Central memory CD4-positive, alpha-beta T cell (primary cell): ENCODE measurements at regions not wholly inside any gene's neighbourhood (a gene's known extent, or its start where the extent isn't known, plus 50 kb on each side); places are given as distances from the start of the nearest gene placed in this dataset.

Experiments
- DNase-seq: peaks from one replicate; pipeline ENCODE4 v3.0.0; 2022

GRCh38 chr14:87229131-87229530 is 763.9 kb downstream of the GALC start:
- DNase-seq: no peak

GRCh38 chr14:87217023-87217422 is 776.0 kb downstream of the GALC start:
- DNase-seq: no peak

- DNase-seq: no peak
Measured at GRCh38 chr14:87214558-87214957, 778.4 kb downstream of the GALC start.

- DNase-seq: no peak
Measured at GRCh38 chr14:87207756-87208155, 785.2 kb downstream of the GALC start.

GRCh38 chr14:87205811-87206210 is 787.2 kb downstream of the GALC start:
- DNase-seq: no peak

- no peak for DNase-seq
Measured at GRCh38 chr14:87203346-87203745, 789.6 kb downstream of the GALC start.

- no peak for DNase-seq
Measured at GRCh38 chr14:87199381-87199780, 793.6 kb downstream of the GALC start.

- no peak for DNase-seq
Measured at GRCh38 chr14:87196436-87196835, 796.5 kb downstream of the GALC start.

GRCh38 chr14:87187786-87188185 is 805.2 kb downstream of the GALC start:
- no peak for DNase-seq

- DNase-seq: no peak
Measured at GRCh38 chr14:87186737-87187136, 806.2 kb downstream of the GALC start.

GRCh38 chr14:87185961-87186560 is 806.9 kb downstream of the GALC start:
- DNase-seq: no peak

GRCh38 chr14:87184180-87184579 is 808.8 kb downstream of the GALC start:
- no peak for DNase-seq

- no peak for DNase-seq
Measured at GRCh38 chr14:87181288-87181687, 811.7 kb downstream of the GALC start.

- DNase-seq: no peak
Measured at GRCh38 chr14:87179936-87180335, 813.0 kb downstream of the GALC start.

GRCh38 chr14:87178277-87178676 is 814.7 kb downstream of the GALC start:
- no peak for DNase-seq

GRCh38 chr14:87175175-87175574 is 817.8 kb downstream of the GALC start:
- no peak for DNase-seq

GRCh38 chr14:87171141-87171540 is 821.8 kb downstream of the GALC start:
- DNase-seq: no peak

GRCh38 chr14:87170179-87170578 is 822.8 kb downstream of the GALC start:
- no peak for DNase-seq

- no peak for DNase-seq
Measured at GRCh38 chr14:87169362-87169761, 823.6 kb downstream of the GALC start.

- DNase-seq: no peak
Measured at GRCh38 chr14:87161502-87161901, 831.5 kb downstream of the GALC start.

- DNase-seq: no peak
Measured at GRCh38 chr14:87160989-87161388, 832.0 kb downstream of the GALC start.

- no peak for DNase-seq
Measured at GRCh38 chr14:87158283-87158682, 834.7 kb downstream of the GALC start.

GRCh38 chr14:87156878-87157277 is 836.1 kb downstream of the GALC start:
- no peak for DNase-seq

GRCh38 chr14:87155856-87156488 is 837.0 kb downstream of the GALC start:
- no peak for DNase-seq

GRCh38 chr14:87153901-87154300 is 839.1 kb downstream of the GALC start:
- no peak for DNase-seq
